ENCODE measurements at regions not wholly inside any gene's neighbourhood (a gene's known extent, or its start where the extent isn't known, plus 50 kb on each side); places are given as distances from the start of the nearest gene placed in this dataset.

DNA sequence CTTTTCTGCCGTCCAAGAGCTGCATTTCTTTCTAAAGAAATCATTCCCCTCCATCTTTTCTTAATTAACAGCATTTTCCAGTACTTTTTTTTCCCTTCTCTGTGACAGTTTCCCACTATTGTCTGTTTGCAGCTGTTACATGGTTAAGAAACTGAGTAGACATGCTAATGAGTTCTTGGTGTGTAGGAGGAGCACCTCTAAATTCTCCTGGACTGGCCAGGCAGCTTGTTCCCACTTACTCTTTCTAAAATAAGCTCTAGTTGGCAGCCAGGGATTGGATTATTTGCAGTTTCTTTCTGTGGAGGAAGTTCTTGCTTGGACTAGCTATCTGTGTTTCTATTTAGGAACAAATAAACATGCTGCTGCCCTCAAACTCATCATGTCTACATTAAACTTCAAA, 235.1 kb upstream of the GAP43 start:
- Histone ChIP-seq H2BK15ac (ENCODE audit: low read depth, low read length) (no peak overlapping the region), H3T11ph (ENCODE audit: low read length) (no peak overlapping the region), H3K14ac (ENCODE audit: insufficient read depth, low read length) (no peak overlapping the region), H2AK5ac (ENCODE audit: insufficient read length, low read length) (no peak overlapping the region), H4K91ac (ENCODE audit: insufficient read length, low read depth, low read length) (no peak overlapping the region), H4K20me1 (ENCODE audit: control insufficient read depth, insufficient read depth, insufficient read length) (no peaks in the 10 kb centered on the region), H4K5ac (ENCODE audit: insufficient read length, low read depth, low read length) (no peak overlapping the region), H3K79me2 (ENCODE audit: insufficient read depth, low read length) (no peaks in the 10 kb centered on the region), H2BK12ac (ENCODE audit: insufficient read length, low read depth, low read length) (no peak overlapping the region), H2AFZ (ENCODE audit: low read length) (no peak overlapping the region), H2BK20ac (ENCODE audit: low read depth, low read length, poor library complexity, severe bottlenecking) (no peak overlapping the region), H2BK5ac (ENCODE audit: insufficient read length, low read length) (no peak overlapping the region), H3K9ac (ENCODE audit: extremely low read depth, insufficient read length, low read length) (no peak overlapping the region), H3K79me1 (ENCODE audit: insufficient read depth, low read depth, low read length, poor library complexity, severe bottlenecking) (no peaks in the 10 kb centered on the region), H3K23ac (ENCODE audit: insufficient read length, low read depth, low read length) (no peak overlapping the region), H3K4me2 (ENCODE audit: insufficient read depth, insufficient read length, low read length) (no peak overlapping the region), H3K4me1 (ENCODE audit: insufficient read depth, low read length) (peaks cover 6% of the 10 kb centered on the region; the same call in 1 of the 2 replicates), H3K9me3 (ENCODE audit: control insufficient read depth, low read depth, low read length) (no peaks in the 10 kb centered on the region), H3K27me3 (ENCODE audit: insufficient read depth, low read length) (no peaks in the 10 kb centered on the region), H3K27ac (ENCODE audit: insufficient read length, low read depth, low read length) (no peak overlapping the region), H3K56ac (ENCODE audit: insufficient read length, low read depth, low read length) (no peak overlapping the region), H4K8ac (replicated peaks; ENCODE audit: insufficient read length, low read depth, low read length) (no peak overlapping the region), H3K23me2 (ENCODE audit: insufficient read length, low read depth, low read length, poor library complexity, severe bottlenecking) (no peaks in the 10 kb centered on the region), H3K18ac (ENCODE audit: insufficient read length, low read depth, low read length) (no peak overlapping the region), H3K4ac (ENCODE audit: low read depth, low read length) (no peak overlapping the region), H2BK120ac (ENCODE audit: low read depth, low read length, poor library complexity, severe bottlenecking) (no peak overlapping the region)
- WGBS (ENCODE audit: extremely low coverage, insufficient read length, low lambda C conversion rate) = no CpG with 5 or more reads among the region's 1 CpG
- H3K36me3 Mint-ChIP-seq (ENCODE audit: insufficient read depth in 1 of 3, low read depth in 3 of 3) = no peaks in the 10 kb centered on the region
- no peaks in the 10 kb centered on the region for H3K9me3 Mint-ChIP-seq
- H3K4me3 Mint-ChIP-seq = no peak overlapping the region
- peaks cover 25 to 30% of the 10 kb centered on the region in 2 experiments for H3K4me1 Mint-ChIP-seq
- DNase-seq = no peak
- H3K27me3 Mint-ChIP-seq (ENCODE audit: low read depth) = no peaks in the 10 kb centered on the region
- H3K27ac Mint-ChIP-seq = no peak overlapping the region; a peak in 1 of 7 replicates
- TF ChIP-seq, protein P1, sequence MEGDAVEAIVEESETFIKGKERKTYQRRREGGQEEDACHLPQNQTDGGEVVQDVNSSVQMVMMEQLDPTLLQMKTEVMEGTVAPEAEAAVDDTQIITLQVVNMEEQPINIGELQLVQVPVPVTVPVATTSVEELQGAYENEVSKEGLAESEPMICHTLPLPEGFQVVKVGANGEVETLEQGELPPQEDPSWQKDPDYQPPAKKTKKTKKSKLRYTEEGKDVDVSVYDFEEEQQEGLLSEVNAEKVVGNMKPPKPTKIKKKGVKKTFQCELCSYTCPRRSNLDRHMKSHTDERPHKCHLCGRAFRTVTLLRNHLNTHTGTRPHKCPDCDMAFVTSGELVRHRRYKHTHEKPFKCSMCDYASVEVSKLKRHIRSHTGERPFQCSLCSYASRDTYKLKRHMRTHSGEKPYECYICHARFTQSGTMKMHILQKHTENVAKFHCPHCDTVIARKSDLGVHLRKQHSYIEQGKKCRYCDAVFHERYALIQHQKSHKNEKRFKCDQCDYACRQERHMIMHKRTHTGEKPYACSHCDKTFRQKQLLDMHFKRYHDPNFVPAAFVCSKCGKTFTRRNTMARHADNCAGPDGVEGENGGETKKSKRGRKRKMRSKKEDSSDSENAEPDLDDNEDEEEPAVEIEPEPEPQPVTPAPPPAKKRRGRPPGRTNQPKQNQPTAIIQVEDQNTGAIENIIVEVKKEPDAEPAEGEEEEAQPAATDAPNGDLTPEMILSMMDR (conservative IDR thresholded peaks at IDR 0.05) = no peak

Measured in H9 (cell line).